SIG-M5 (cell line): ENCODE measurements at regions not wholly inside any gene's neighbourhood (a gene's known extent, or its start where the extent isn't known, plus 50 kb on each side); places are given as distances from the start of the nearest gene placed in this dataset.

Experiments used
- DNase-seq: peaks from one replicate; lab custom pipeline; 2025; lab: John Stamatoyannopoulos, UW

DNA sequence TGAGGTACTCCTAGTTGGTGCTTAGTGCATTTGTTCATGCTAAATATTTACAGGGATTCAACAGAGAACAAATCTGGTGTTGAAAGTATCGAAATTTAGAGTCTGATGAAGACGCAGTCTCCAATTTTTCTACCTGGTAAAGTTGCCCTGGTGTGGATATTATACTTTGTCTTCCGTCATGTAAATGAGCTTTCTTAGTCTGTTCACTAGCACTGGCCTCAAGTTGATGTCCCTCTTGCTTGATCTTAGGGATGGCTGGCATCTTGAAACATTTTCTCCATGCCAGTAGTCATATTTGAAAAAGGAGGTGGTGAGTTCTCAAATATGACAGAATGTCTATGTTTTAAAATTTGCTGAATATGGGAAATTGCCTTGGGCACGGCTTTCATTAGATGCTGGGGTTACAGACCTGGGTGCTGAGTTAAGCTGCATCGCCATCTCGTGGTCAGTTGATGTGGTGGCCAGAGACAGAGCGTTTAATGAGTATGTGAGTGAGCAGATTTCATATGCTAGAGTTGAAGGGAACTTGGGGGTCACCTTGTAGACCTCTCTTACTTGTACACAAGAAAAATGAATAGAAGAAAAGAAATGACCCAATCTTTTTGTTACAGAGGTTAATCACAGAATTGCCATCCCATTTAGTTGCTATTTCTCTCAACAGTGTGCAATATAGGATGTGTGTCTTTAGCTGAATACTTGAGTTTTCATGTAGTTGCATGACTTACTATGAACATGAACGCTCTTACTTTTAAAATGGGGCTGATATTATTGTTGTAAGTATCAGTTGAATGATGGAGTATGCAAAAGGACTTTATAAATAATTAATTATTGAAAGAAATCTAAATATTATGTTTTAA lies 172.8 kb upstream of the DCN start:
- no peak for DNase-seq

DNA sequence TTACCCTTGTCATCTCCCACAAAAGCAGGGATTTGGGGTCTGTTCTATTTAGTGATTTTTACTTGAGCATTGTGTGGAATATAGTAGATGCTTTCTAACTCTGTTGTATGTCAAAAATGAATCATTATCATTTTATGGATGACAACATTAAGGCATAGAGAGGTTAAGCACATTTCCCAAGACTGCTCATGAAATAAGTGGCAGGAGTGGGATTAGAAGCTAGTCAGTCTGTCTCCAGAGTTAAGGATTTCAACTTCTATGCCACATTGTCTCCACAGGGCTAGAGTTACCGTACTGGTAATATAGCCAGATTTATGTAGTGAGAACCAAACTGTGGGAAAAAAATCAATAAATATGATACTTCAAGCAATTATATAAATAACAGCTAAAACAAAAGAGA lies 170.6 kb upstream of the DCN start:
- DNase-seq: no peak

GRCh38 chr12:91349476-91349875 lies 166.9 kb upstream of the DCN start:
- no peak for DNase-seq

GRCh38 chr12:91347481-91348214 lies 165.0 kb upstream of the DCN start:
- DNase-seq: no peak

GRCh38 chr12:91346827-91347226 lies 164.2 kb upstream of the DCN start:
- DNase-seq: no peak

DNA sequence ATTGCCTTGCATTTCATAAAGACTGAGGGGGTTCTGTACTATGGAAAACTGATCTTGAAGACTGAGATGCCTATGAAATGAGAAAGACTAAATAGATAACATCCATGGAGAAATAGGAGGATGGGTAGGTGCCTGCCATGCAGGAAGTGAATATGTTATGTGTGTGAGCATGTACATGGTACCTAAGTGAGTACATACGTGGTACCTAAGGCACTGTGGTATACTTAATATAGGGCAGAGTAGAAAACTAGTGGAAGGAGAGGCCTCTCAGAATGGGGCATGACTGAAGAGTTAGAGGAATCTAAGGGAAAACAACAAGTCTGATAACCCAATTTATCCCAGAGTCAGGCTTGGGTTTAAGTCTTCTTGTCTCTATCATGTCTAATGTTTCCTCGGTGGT lies 161.8 kb upstream of the DCN start:
- no peak for DNase-seq

DNA sequence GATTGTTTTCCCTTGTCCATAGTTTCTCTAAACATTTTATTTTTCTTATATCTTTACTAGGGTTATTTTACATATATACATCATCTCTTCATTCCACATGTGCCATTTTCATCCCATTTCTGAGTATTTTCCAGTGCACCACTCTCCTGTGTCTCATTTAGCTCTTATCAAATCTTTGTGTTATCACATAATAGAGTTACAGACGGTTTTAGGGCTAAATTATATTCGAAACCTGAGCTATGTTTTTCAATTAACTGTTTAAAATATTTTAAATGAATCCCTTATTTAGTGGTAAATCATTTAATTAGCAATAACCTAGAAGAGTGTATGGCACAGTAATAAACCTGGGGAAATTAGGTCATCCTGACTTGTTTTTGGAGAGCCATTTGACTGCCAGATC lies 160.4 kb upstream of the DCN start:
- DNase-seq: no peak

GRCh38 chr12:91339106-91339505 lies 156.5 kb upstream of the DCN start:
- DNase-seq: no peak

DNA sequence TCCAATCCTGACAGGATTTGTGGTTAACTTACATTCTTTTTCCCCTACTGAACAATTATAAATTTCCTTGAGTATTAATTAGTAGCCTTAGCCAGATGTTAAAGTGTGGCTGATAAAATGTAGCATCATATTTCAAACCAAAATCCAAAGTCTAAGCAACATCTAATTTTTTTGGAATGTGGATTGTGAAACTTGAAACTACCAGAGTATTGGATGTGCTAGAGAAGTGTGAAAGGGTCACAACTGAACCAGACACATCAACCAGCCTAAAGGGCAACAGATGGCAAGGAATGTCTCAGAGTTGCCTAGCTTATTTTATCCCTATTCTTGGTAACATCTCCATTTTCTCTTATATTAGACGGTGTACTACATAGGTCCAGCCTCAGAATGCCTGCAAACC lies 153.1 kb upstream of the DCN start:
- DNase-seq: no peak

DNA sequence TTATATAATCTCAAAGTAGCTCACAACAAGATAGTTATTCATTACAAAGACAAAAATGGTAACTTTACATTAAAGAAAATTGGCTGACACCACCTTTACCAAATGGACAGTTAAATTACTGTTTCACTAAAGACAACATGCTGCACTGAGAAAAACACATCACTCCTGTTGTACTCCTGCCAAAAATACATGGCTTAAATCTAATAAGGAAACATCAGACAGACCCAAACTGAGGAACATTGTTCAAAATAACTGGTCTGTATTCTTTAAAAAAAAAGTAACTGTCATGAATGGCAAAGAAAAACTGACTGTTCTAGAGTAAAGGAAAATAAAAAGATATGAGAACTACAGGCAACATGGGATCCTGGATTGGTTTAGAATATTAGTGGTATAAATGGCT lies 151.3 kb upstream of the DCN start:
- no peak for DNase-seq

DNA sequence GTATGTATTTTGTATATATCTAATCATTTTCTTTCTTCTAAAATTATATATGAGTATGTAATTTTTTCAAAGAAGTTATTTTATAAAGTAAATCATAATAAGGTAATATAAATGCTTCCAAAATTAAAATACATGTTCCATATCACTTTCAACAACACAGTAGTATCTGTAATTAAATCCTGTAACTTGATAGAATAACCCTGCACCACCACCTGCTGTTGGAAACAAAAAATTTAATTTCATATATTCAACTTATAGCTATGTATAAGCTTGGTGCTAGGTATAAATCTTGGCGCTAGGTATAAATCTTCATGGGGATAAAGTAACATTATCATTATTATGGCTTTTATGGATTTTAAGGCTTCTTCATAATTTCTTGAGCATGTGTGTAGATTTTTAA lies 149.7 kb upstream of the DCN start:
- DNase-seq: no peak

DNA sequence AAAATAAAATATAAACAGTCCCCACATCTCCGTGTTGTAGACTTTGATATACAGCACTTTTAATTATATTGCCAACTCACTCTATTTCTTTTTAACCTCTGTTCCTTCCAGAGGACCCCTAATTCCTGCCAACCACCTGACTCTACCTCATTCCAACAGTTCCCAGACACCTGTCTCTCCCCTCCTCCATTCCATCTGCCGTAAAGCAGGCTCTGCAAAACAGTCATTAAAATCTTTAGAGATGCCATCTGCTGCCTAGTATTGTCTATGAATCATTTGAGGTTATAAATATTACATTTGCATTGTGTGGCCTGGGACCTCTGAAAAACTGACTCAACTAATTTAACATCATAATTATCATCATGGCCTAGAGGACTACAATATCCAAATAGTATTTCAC lies 148.8 kb upstream of the DCN start:
- no peak for DNase-seq

GRCh38 chr12:91328451-91328850 lies 145.8 kb upstream of the DCN start:
- DNase-seq: no peak

GRCh38 chr12:91327889-91328288 lies 145.3 kb upstream of the DCN start:
- DNase-seq: no peak

DNA sequence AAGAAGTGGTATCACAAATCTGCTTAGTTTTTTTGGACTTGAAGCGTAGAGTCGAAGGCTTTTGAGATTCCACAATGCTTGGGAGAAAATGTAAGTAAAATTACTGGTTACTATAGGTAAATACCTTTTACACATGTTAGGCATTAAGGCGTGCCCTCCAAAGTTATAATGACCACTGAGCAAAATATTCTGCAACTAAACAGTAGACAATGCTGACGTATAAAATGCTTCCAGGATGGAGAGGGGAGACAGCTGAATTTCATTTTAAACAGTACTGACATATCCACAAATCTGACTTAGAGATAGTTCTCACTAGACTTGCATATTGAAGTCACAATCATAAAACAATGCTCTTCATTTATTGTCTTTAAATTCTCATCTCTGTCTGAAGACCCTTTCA lies 144.5 kb upstream of the DCN start:
- no peak for DNase-seq

- DNase-seq: no peak
These were observed 143.7 kb upstream of the DCN start for GRCh38 chr12:91326058-91327027.

GRCh38 chr12:91320999-91321398 lies 138.4 kb upstream of the DCN start:
- DNase-seq: no peak

- no peak for DNase-seq
These were observed 136.6 kb upstream of the DCN start for GRCh38 chr12:91319071-91319760.

- no peak for DNase-seq
These were observed 134.7 kb upstream of the DCN start for GRCh38 chr12:91317306-91317705.

- no peak for DNase-seq
These were observed 134.3 kb upstream of the DCN start for GRCh38 chr12:91316907-91317269.

DNA sequence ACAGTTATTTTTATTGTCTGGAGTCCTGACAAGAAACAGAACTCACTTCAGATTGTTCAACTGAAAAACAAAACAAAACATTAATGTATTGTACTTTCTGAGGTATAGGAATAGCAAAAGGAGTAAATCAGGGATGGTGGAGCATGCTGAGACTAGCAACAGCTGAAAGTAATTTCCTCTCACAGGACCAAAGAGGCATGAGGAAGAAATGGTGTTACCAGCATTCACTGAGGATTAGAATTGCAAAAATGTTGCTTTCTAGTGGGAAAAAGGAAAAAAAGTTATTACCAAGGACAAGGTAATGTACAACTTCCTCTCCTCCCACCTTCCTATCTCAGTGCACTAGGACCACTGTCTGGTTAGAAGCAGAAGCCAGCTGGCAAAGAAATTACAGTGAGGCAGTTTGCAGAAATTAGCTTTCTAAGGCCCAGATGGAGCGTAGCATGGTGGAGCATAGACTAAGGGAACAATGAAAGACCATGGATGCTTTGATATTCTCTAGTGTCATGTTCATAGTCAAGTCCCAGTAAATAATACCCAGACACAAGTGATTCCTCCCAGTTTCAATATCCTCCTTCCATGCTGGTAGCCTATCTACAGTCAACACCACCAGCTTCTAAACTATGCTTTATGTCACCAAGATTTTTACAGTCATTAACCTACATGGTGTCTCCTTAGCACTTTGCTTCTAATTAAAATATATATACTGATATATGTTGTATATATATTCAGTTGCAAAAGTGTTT lies 133.7 kb upstream of the DCN start:
- DNase-seq: no peak
